CD14-positive monocyte (primary cell): ENCODE measurements at regions not wholly inside any gene's neighbourhood (a gene's known extent, or its start where the extent isn't known, plus 50 kb on each side); places are given as distances from the start of the nearest gene placed in this dataset.

ENCODE experiments used
- DNase-seq, 3 donors: peaks; one replicate each; pipeline ENCODE4 v3.0.0-alpha.2; 2011 to 2022
- H2AFZ ChIP-seq: 2 replicates; pipeline ENCODE4 v1.6.0; 2012; ENCODE audit warnings: mild to moderate bottlenecking, low read depth, low read length, inconsistent platforms; ENCODE audit not compliant: insufficient read depth, poor library complexity, severe bottlenecking
- H3K27ac ChIP-seq, 2 donors: 1 replicate in 1 of 2; 2 replicates in 1 of 2; pipeline ENCODE4 v1.5.1; 2012 to 2013; ENCODE audit warnings: low read length in 2 of 2, control low read depth in 1 of 2, inconsistent platforms in 1 of 2, low read depth in 1 of 2, mild to moderate bottlenecking in 1 of 2
- H3K27me3 ChIP-seq, 2 donors: one replicate each; pipeline versions ENCODE4 v1.6.0 to v1.6.1; 2011 to 2013; ENCODE audit warnings: low read length in 2 of 2; ENCODE audit not compliant: control insufficient read depth in 2 of 2, insufficient read depth in 2 of 2
- H3K36me3 ChIP-seq, 2 donors: replicated peaks in 1 of 2; 1 replicate in 1 of 2; 2 replicates in 1 of 2; pipeline versions ENCODE4 v1.5.1 to v1.6.1; 2012 to 2013; ENCODE audit warnings: low read length in 2 of 2, control low read depth in 1 of 2, inconsistent platforms in 1 of 2, mild to moderate bottlenecking in 1 of 2; ENCODE audit not compliant: insufficient read depth in 2 of 2, control insufficient read depth in 1 of 2
- H3K4me1 ChIP-seq, 2 donors: 1 replicate in 1 of 2; 2 replicates in 1 of 2; pipeline versions ENCODE4 v1.5.1 to v1.6.1; 2012 to 2013; ENCODE audit warnings: low read length in 2 of 2, control low read depth in 1 of 2, inconsistent platforms in 1 of 2, mild to moderate bottlenecking in 1 of 2, moderate library complexity in 1 of 2; ENCODE audit not compliant: insufficient read depth in 2 of 2, control insufficient read depth in 1 of 2
- H3K4me2 ChIP-seq: replicated peaks from 2 replicates; pipeline ENCODE3; 2012; ENCODE audit warnings: low read length, moderate library complexity, mild to moderate bottlenecking; ENCODE audit not compliant: poor library complexity, severe bottlenecking; ENCODE audit errors: extremely low read depth
- H3K4me3 ChIP-seq, 3 experiments: fragments of 200-600 bp in 1 of 3; sonication (generic) in 1 of 3; replicated peaks in 1 of 3; 1 replicate in 2 of 3; 2 replicates in 1 of 3; pipeline ENCODE4 v1.5.1; 2011 to 2013; ENCODE audit warnings: low read length in 3 of 3, mild to moderate bottlenecking in 3 of 3, control low read depth in 2 of 3, low read depth in 2 of 3, inconsistent platforms in 1 of 3, moderate library complexity in 1 of 3
- H3K79me2 ChIP-seq: 2 replicates; pipeline ENCODE4 v1.6.0; 2012; ENCODE audit warnings: mild to moderate bottlenecking, control low read depth, inconsistent platforms, low read length, moderate library complexity; ENCODE audit not compliant: insufficient read depth
- H3K9ac ChIP-seq: 2 replicates; pipeline ENCODE4 v1.6.0; 2017; ENCODE audit warnings: low read length, mild to moderate bottlenecking; ENCODE audit not compliant: insufficient read depth, poor library complexity, severe bottlenecking
- H3K9me3 ChIP-seq, 2 donors: replicated peaks in 1 of 2; 1 replicate in 1 of 2; 2 replicates in 1 of 2; pipeline versions ENCODE4 v1.5.1 to v1.6.1; 2012 to 2013; ENCODE audit warnings: low read length in 2 of 2, control low read depth in 1 of 2; ENCODE audit not compliant: control insufficient read depth in 1 of 2, insufficient read depth in 1 of 2
- H4K20me1 ChIP-seq: 2 replicates; pipeline ENCODE4 v1.6.0; 2012; ENCODE audit warnings: mild to moderate bottlenecking, low read length, control low read depth, moderate library complexity; ENCODE audit not compliant: insufficient read depth
- H3K27ac Mint-ChIP-seq, 7 donors: one replicate each; pipeline ENCODE4 v1.8.0; 2020; ENCODE audit warnings: mild to moderate bottlenecking in 7 of 7, mixed read lengths in 7 of 7, moderate library complexity in 6 of 7, inconsistent platforms in 2 of 7
- H3K27me3 Mint-ChIP-seq, 3 donors: one replicate each; pipeline ENCODE4 v1.8.0; 2021 to 2022; ENCODE audit warnings: low read depth in 3 of 3, mild to moderate bottlenecking in 3 of 3, mixed read lengths in 3 of 3, moderate library complexity in 3 of 3, inconsistent platforms in 1 of 3
- H3K36me3 Mint-ChIP-seq, 2 donors: one replicate each; pipeline ENCODE4 v1.8.0; 2020; ENCODE audit warnings: mixed read lengths in 2 of 2, inconsistent platforms in 1 of 2, mild to moderate bottlenecking in 1 of 2
- H3K4me1 Mint-ChIP-seq: one replicate; pipeline ENCODE4 v1.8.0; 2020; ENCODE audit warnings: mild to moderate bottlenecking, mixed read lengths
- H3K4me3 Mint-ChIP-seq, 2 donors: one replicate each; pipeline ENCODE4 v1.8.0; 2020; ENCODE audit warnings: mild to moderate bottlenecking in 2 of 2, mixed read lengths in 2 of 2, moderate library complexity in 1 of 2
- H3K9me3 Mint-ChIP-seq, 7 donors: one replicate each; pipeline ENCODE4 v1.8.0; 2020 to 2022; ENCODE audit warnings: mixed read lengths in 7 of 7, mild to moderate bottlenecking in 6 of 7, moderate library complexity in 6 of 7, inconsistent platforms in 2 of 7
- WGBS: methylation state at CpG from one replicate; pipeline ENCODE4 v1.1.5; 2013; ENCODE audit warnings: missing lambda C conversion rate; ENCODE audit not compliant: insufficient coverage; 5-methylcytosine and 5-hydroxymethylcytosine counted together
- intact Hi-C, 2 donors: fragments of 100-400 bp; cut with micrococcal nuclease; formaldehyde crosslinking; loops; one replicate each; pipeline versions ENCODE4 v1.15.0 to v1.15.1; 2023
- TF ChIP-seq, protein P1 (sequence below): fragments of 200-600 bp; IDR thresholded peaks from one replicate; pipeline ENCODE4 v1.8.0; 2022; ENCODE audit warnings: antibody characterized with exemption, mild to moderate bottlenecking

DNA sequence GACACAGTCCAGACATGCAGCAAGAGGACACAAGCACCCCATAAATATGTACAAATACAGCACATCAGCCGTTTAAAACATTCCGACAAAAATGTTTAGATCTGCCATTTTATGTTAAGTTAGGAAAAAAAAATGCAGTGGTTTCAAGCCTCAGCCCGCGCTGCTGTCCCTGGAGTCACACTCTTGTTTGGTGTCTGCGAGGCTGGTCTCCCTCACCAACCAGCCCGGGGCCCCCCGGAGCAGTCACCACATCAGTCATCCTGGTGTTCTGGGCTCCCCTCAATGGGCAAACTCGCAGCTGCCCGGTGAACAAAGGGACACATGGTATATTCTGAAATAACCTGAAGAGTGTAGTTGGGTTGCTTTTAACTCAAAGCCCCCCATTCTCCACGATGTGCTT, 1022.2 kb downstream of the BRD1 start:
- H3K27me3 Mint-ChIP-seq, result peaks cover 3 to 10% (median 6%) of the 10 kb centered on the region in 3 donors
- intact Hi-C loops, result no loop called here
- no peaks in the 10 kb centered on the region for H3K36me3 Mint-ChIP-seq
- peaks cover 0 to 3% (median 0%) of the 10 kb centered on the region in 7 donors for H3K9me3 Mint-ChIP-seq
- Histone ChIP-seq H3K79me2 (no peaks in the 10 kb centered on the region), H3K36me3 (no peaks in the 10 kb centered on the region), H2AFZ (no peak overlapping the region), H4K20me1 (no peaks in the 10 kb centered on the region), H3K4me3 (no peak overlapping the region), H3K9me3 (no peaks in the 10 kb centered on the region), H3K4me2 (no peak overlapping the region), H3K4me1 (no peaks in the 10 kb centered on the region), H3K27ac (no peak overlapping the region), H3K27me3 (no peaks in the 10 kb centered on the region), H3K9ac (no peak overlapping the region)
- no peaks in the 10 kb centered on the region for H3K4me1 Mint-ChIP-seq
- DNase-seq, result no peak
- no peak overlapping the region for H3K27ac Mint-ChIP-seq
- WGBS, result 97% methylated on average over 4 of the region's 10 CpGs
- TF ChIP-seq, protein P1, sequence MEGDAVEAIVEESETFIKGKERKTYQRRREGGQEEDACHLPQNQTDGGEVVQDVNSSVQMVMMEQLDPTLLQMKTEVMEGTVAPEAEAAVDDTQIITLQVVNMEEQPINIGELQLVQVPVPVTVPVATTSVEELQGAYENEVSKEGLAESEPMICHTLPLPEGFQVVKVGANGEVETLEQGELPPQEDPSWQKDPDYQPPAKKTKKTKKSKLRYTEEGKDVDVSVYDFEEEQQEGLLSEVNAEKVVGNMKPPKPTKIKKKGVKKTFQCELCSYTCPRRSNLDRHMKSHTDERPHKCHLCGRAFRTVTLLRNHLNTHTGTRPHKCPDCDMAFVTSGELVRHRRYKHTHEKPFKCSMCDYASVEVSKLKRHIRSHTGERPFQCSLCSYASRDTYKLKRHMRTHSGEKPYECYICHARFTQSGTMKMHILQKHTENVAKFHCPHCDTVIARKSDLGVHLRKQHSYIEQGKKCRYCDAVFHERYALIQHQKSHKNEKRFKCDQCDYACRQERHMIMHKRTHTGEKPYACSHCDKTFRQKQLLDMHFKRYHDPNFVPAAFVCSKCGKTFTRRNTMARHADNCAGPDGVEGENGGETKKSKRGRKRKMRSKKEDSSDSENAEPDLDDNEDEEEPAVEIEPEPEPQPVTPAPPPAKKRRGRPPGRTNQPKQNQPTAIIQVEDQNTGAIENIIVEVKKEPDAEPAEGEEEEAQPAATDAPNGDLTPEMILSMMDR, result no peak
- H3K4me3 Mint-ChIP-seq, result no peak overlapping the region

DNA sequence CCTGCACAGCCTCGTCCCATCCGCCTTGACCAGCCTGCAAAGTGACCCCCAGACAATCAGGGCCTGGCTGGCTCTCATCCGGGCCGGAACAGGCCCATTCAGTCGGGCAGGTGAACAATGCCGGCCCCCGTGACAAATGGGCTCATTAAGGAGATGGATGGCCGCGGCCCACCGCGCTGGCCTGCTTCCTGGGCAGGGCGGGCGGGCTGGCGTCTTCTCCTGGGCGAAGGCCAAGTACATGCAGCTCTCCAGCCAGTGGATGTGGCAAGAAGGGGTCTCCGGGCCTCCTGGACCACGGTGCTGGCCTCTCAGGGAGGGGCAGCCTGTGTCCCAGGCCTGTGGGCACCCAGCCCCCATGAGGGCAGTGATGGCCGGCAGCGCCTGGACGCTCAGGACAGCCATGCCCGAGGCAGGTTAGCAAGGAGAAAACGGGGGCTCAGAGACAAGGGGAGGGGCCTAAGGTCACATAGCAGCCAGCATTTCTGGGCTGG, 1022.8 kb downstream of the BRD1 start:
- TF ChIP-seq, protein P1, result no peak
- no peaks in the 10 kb centered on the region for H3K79me2 ChIP-seq
- no peak overlapping the region for H3K4me3 ChIP-seq
- no peaks in the 10 kb centered on the region for H3K9me3 ChIP-seq
- no peak overlapping the region for H2AFZ ChIP-seq
- no peaks in the 10 kb centered on the region for H3K4me1 ChIP-seq
- no peak for DNase-seq
- H3K9ac ChIP-seq, result no peak overlapping the region
- no peak overlapping the region for H3K27ac Mint-ChIP-seq
- peaks cover 0 to 2% (median 0%) of the 10 kb centered on the region in 7 donors for H3K9me3 Mint-ChIP-seq
- no peaks in the 10 kb centered on the region for H3K36me3 ChIP-seq
- H3K4me1 Mint-ChIP-seq, result no peaks in the 10 kb centered on the region
- H3K27me3 Mint-ChIP-seq, result peaks cover 3 to 10% (median 8%) of the 10 kb centered on the region in 3 donors
- no peak overlapping the region for H3K4me3 Mint-ChIP-seq
- no peaks in the 10 kb centered on the region for H3K27me3 ChIP-seq
- H3K4me2 ChIP-seq, result no peak overlapping the region
- H3K36me3 Mint-ChIP-seq, result no peaks in the 10 kb centered on the region
- 74% methylated on average over 22 of the region's 22 CpGs for WGBS
- intact Hi-C loops, result no loop called here
- no peak overlapping the region for H3K27ac ChIP-seq
- no peaks in the 10 kb centered on the region for H4K20me1 ChIP-seq
